Lung (tissue), 11 donors: ENCODE measurements at regions not wholly inside any gene's neighbourhood (a gene's known extent, or its start where the extent isn't known, plus 50 kb on each side); places are given as distances from the start of the nearest gene placed in this dataset.

Experiments
- ATAC-seq: fragments of 200-7000 bp; cut with Tn5 transposase; one replicate; pipeline ENCODE4 v1.9.1; 2020; ENCODE audit warnings: moderate number of reproducible peaks; ENCODE audit not compliant: insufficient read depth, low FRiP score
- DNase-seq, 3 donors: peaks; one replicate each; pipeline ENCODE4 v3.0.0-alpha.2; 2013 to 2017
- H3K27ac ChIP-seq, 2 donors: one replicate each; pipeline ENCODE4 v1.5.1; 2013; ENCODE audit warnings: mild to moderate bottlenecking in 2 of 2, moderate library complexity in 2 of 2, control low read depth in 1 of 2, inconsistent platforms in 1 of 2, low read depth in 1 of 2, low read length in 1 of 2
- H3K27me3 ChIP-seq, 3 donors: one replicate each; pipeline ENCODE4 v1.5.1; 2013; ENCODE audit warnings: low read length in 2 of 3; ENCODE audit not compliant: control insufficient read depth in 3 of 3, insufficient read depth in 3 of 3
- H3K36me3 ChIP-seq, 4 donors: one replicate each; pipeline ENCODE4 v1.5.1; 2013; ENCODE audit warnings: low read length in 4 of 4, mild to moderate bottlenecking in 1 of 4, moderate library complexity in 1 of 4; ENCODE audit not compliant: control insufficient read depth in 4 of 4, insufficient read depth in 4 of 4
- H3K4me1 ChIP-seq, 5 donors: one replicate each; pipeline ENCODE4 v1.5.1; 2013; ENCODE audit warnings: low read length in 5 of 5, mild to moderate bottlenecking in 2 of 5, moderate library complexity in 1 of 5; ENCODE audit not compliant: control insufficient read depth in 5 of 5, insufficient read depth in 5 of 5
- H3K4me3 ChIP-seq: one replicate; pipeline ENCODE4 v1.5.1; 2013; ENCODE audit warnings: mild to moderate bottlenecking, control low read depth, moderate library complexity
- H3K9ac ChIP-seq, 2 donors: one replicate each; pipeline ENCODE4 v1.5.1; 2013; ENCODE audit warnings: low read length in 2 of 2, control low read depth in 1 of 2; ENCODE audit not compliant: insufficient read depth in 1 of 2
- H3K9me3 ChIP-seq, 4 donors: one replicate each; pipeline ENCODE4 v1.5.1; 2013; ENCODE audit warnings: low read length in 3 of 4, mild to moderate bottlenecking in 1 of 4, moderate library complexity in 1 of 4; ENCODE audit not compliant: control insufficient read depth in 4 of 4, insufficient read depth in 3 of 4
- CTCF ChIP-seq: IDR thresholded peaks from 2 replicates; pipeline ENCODE4 v1.5.1; 2012; ENCODE audit warnings: mild to moderate bottlenecking; ENCODE audit errors: control extremely low read depth, extremely low read depth
- WGBS, 2 donors: extraction: QIAGEN DNeasy Blood & Tissue Kit; methylation state at CpG; one replicate each; pipeline ENCODE4 v1.1.7; 2013; 5-methylcytosine and 5-hydroxymethylcytosine counted together
- donor health status: control.
- donor health status: control.
- donor health status: Bipolar disorder and iron deficiency.
- donor health status: healthy.
- donor health status: DM: yes; HTN: yes; CAD: no.

GRCh38 chr1:217150366-217150765 lies 427.1 kb upstream of the ESRRG start:
- Histone ChIP-seq H3K27ac (no peak overlapping the region), H3K9me3 (no peaks in the 10 kb centered on the region), H3K4me1 (peaks cover 0 to 34% (median 7%) of the 10 kb centered on the region in 5 donors), H3K4me3 (no peak overlapping the region), H3K9ac (no peak overlapping the region), H3K36me3 (no peaks in the 10 kb centered on the region), H3K27me3 (no peaks in the 10 kb centered on the region)
- peak; percentile 27 to 89 (median 86) for DNase-seq
- no peak for TF ChIP-seq CTCF
- no peak for ATAC-seq

DNA sequence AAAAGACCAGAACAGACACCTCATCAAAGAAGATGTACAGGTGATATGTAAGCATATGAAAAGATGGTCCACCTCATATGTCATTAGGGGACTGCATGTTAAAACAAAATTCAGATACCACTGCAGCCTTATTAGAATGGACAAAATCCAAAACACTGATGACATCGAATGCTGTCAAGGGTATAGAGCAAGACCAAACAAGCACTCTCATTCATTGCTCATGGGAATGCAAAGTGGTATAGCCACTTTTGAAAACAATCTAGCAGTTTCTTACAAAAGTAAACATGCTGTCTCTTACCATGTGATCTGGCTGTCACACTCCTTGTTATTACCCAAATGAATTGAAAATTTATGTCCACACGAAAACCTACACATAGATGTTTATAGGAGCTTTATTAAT lies 426.6 kb upstream of the ESRRG start:
- H3K36me3 ChIP-seq: no peaks in the 10 kb centered on the region
- no peaks in the 10 kb centered on the region for H3K27me3 ChIP-seq
- peak in 2 of 3 donors; percentile 23 to 30 for DNase-seq
- H3K4me3 ChIP-seq: no peak overlapping the region
- H3K9me3 ChIP-seq: no peaks in the 10 kb centered on the region
- H3K4me1 ChIP-seq: peaks cover 0 to 34% (median 7%) of the 10 kb centered on the region in 5 donors
- no peak for ATAC-seq
- H3K9ac ChIP-seq: no peak overlapping the region
- 69 to 70% methylated on average over 2 of the region's 2 CpGs for WGBS, 2 donors
- no peak for TF ChIP-seq CTCF
- no peak overlapping the region for H3K27ac ChIP-seq

GRCh38 chr1:217141711-217142110 lies 418.5 kb upstream of the ESRRG start:
- no peak overlapping the region for H3K9ac ChIP-seq
- H3K4me1 ChIP-seq: peaks cover 0 to 20% (median 4%) of the 10 kb centered on the region in 5 donors
- DNase-seq (no peak), ATAC-seq (no peak)
- H3K36me3 ChIP-seq: no peaks in the 10 kb centered on the region
- H3K27me3 ChIP-seq: peaks cover 7 to 56% (median 44%) of the 10 kb centered on the region in 3 donors
- H3K9me3 ChIP-seq: peaks cover 0 to 9% (median 0%) of the 10 kb centered on the region in 4 donors
- no peak overlapping the region for H3K27ac ChIP-seq
- TF ChIP-seq CTCF: no peak
- 60 to 73% methylated on average over 2 of the region's 2 CpGs for WGBS, 2 donors
- H3K4me3 ChIP-seq: no peak overlapping the region
